ENCODE measurements at regions not wholly inside any gene's neighbourhood (a gene's known extent, or its start where the extent isn't known, plus 50 kb on each side); places are given as distances from the start of the nearest gene placed in this dataset.

DNA sequence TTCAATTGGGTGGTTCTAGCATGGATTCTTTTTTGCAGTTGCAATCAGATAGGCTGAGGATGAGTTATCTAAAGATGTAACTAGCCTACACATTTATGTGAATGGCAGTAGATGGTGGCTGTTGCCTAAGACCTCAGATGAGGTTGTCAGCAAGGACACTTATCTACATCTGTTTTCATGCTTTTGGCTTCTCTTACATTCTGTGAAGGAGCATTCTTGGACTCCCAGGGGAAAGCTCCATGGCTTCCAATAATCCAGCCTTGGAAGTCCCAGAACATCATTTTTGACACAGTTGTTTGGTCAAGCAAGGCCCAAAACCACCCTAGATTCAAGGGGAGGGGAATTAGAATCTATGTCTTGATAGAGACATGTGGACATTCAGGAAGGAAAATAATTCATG, 332.2 kb upstream of the RBMS3 start:
- Histone ChIP-seq H3K9me3 (replicated peaks; ENCODE audit: control insufficient read depth, insufficient read depth, low read length) (no peaks in the 10 kb centered on the region), H3K27ac (ENCODE audit: control insufficient read depth, insufficient read depth) (no peak overlapping the region), H3K9ac (ENCODE audit: control insufficient read depth, insufficient read depth, low read length) (no peak overlapping the region), H3K36me3 (ENCODE audit: control insufficient read depth in 2 of 2, insufficient read depth in 2 of 2, low read length in 1 of 2) (no peaks in the 10 kb centered on the region), H2AFZ (ENCODE audit: control insufficient read depth, low read depth, low read length) (no peak overlapping the region), H3K4me3 (no peak overlapping the region), H3K4me2 (ENCODE audit: control insufficient read depth, insufficient read depth) (no peak overlapping the region), H3K79me2 (ENCODE audit: control insufficient read depth, insufficient read depth, low read length) (no peaks in the 10 kb centered on the region), H4K20me1 (ENCODE audit: control insufficient read depth, insufficient read depth) (no peaks in the 10 kb centered on the region), H3K4me1 (ENCODE audit: control insufficient read depth, insufficient read depth, low read length) (no peaks in the 10 kb centered on the region), H3K27me3 (replicated peaks in 1 of 2; ENCODE audit: control insufficient read depth in 2 of 2, insufficient read depth in 2 of 2, low read length in 1 of 2) (no peaks in the 10 kb centered on the region)
- no TSS peak for BruUV-seq (replicated peaks)
- CTCF ChIA-PET = interaction anchor here (0.9 kb wide), 1 partner anchor 38 kb away, joined by 3 read pairs; no protein-coding TSS in a partner anchor
- TF ChIP-seq ATF2 (IDR thresholded peaks at IDR 0.05; ENCODE audit: low read length) (no peak), MTA3 (IDR thresholded peaks at IDR 0.05; ENCODE audit: borderline replicate concordance, low read length) (no peak), RAD51 (IDR thresholded peaks at IDR 0.05) (no peak), ASH2L (IDR thresholded peaks at IDR 0.05; ENCODE audit: borderline replicate concordance, low read depth) (no peak), MEF2A (IDR thresholded peaks at IDR 0.05; ENCODE audit: insufficient read depth, low read depth, low read length) (no peak), POLR2AphosphoS5 (IDR thresholded peaks at IDR 0.05; ENCODE audit: low read length) (no peak), ZBED1 (IDR thresholded peaks at IDR 0.05; ENCODE audit: borderline replicate concordance) (no peak), STAT3 (IDR thresholded peaks at IDR 0.05; ENCODE audit: low read depth, low read length) (no peak), POU2F2 (IDR thresholded peaks at IDR 0.05; ENCODE audit: borderline replicate concordance, low read depth, low read length) (no peak), BMI1 (IDR thresholded peaks at IDR 0.05; ENCODE audit: borderline replicate concordance) (no peak), RCOR1 (conservative IDR thresholded peaks at IDR 0.05; ENCODE audit: low read depth, low read length) (no peak), EED (IDR thresholded peaks at IDR 0.05; ENCODE audit: low read depth) (no peak)
- TF ChIP-seq, protein P1, sequence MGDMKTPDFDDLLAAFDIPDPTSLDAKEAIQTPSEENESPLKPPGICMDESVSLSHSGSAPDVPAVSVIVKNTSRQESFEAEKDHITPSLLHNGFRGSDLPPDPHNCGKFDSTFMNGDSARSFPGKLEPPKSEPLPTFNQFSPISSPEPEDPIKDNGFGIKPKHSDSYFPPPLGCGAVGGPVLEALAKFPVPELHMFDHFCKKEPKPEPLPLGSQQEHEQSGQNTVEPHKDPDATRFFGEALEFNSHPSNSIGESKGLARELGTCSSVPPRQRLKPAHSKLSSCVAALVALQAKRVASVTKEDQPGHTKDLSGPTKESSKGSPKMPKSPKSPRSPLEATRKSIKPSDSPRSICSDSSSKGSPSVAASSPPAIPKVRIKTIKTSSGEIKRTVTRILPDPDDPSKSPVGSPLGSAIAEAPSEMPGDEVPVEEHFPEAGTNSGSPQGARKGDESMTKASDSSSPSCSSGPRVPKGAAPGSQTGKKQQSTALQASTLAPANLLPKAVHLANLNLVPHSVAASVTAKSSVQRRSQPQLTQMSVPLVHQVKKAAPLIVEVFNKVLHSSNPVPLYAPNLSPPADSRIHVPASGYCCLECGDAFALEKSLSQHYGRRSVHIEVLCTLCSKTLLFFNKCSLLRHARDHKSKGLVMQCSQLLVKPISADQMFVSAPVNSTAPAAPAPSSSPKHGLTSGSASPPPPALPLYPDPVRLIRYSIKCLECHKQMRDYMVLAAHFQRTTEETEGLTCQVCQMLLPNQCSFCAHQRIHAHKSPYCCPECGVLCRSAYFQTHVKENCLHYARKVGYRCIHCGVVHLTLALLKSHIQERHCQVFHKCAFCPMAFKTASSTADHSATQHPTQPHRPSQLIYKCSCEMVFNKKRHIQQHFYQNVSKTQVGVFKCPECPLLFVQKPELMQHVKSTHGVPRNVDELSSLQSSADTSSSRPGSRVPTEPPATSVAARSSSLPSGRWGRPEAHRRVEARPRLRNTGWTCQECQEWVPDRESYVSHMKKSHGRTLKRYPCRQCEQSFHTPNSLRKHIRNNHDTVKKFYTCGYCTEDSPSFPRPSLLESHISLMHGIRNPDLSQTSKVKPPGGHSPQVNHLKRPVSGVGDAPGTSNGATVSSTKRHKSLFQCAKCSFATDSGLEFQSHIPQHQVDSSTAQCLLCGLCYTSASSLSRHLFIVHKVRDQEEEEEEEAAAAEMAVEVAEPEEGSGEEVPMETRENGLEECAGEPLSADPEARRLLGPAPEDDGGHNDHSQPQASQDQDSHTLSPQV (IDR thresholded peaks at IDR 0.05) = no peak
- TF ChIP-seq, protein P2, sequence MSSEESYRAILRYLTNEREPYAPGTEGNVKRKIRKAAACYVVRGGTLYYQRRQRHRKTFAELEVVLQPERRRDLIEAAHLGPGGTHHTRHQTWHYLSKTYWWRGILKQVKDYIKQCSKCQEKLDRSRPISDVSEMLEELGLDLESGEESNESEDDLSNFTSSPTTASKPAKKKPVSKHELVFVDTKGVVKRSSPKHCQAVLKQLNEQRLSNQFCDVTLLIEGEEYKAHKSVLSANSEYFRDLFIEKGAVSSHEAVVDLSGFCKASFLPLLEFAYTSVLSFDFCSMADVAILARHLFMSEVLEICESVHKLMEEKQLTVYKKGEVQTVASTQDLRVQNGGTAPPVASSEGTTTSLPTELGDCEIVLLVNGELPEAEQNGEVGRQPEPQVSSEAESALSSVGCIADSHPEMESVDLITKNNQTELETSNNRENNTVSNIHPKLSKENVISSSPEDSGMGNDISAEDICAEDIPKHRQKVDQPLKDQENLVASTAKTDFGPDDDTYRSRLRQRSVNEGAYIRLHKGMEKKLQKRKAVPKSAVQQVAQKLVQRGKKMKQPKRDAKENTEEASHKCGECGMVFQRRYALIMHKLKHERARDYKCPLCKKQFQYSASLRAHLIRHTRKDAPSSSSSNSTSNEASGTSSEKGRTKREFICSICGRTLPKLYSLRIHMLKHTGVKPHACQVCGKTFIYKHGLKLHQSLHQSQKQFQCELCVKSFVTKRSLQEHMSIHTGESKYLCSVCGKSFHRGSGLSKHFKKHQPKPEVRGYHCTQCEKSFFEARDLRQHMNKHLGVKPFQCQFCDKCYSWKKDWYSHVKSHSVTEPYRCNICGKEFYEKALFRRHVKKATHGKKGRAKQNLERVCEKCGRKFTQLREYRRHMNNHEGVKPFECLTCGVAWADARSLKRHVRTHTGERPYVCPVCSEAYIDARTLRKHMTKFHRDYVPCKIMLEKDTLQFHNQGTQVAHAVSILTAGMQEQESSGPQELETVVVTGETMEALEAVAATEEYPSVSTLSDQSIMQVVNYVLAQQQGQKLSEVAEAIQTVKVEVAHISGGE (CRISPR knock-in tag; IDR thresholded peaks at IDR 0.05) = no peak
- POLR2A ChIA-PET = no interaction called here
- DNase-seq (ENCODE audit: low read depth, low spot score) (no peak), FAIRE-seq (no peak), ATAC-seq (no peak)
- RAD21 ChIA-PET (ENCODE audit: unreplicated experiment) = no interaction called here
- intact Hi-C loops (cut with micrococcal nuclease; ENCODE audit: unreplicated experiment) (no loop called here), in situ Hi-C loops (cut with MboI) (no loop called here)
- SMC1A ChIA-PET (ENCODE audit: uncharacterized antibody, unreplicated experiment) = interaction anchor here (1.0 kb wide), 1 partner anchor 14 kb away, joined by 3 read pairs; no protein-coding TSS in a partner anchor

Data from GM12878 (cell line).